H1 (cell line): ENCODE measurements at regions not wholly inside any gene's neighbourhood (a gene's known extent, or its start where the extent isn't known, plus 50 kb on each side); places are given as distances from the start of the nearest gene placed in this dataset.

Experiments used
- BACH1 ChIP-seq: IDR thresholded peaks from 2 replicates; pipeline ENCODE4 v1.6.1; 2012; ENCODE audit warnings: low read length, improper control_type of control experiment
- CBX5 ChIP-seq: fragments of 300-800, 300-1000 bp; sonication (generic); IDR thresholded peaks from 2 replicates; pipeline ENCODE4 v1.7.1; 2016; ENCODE audit warnings: antibody characterized with exemption, low read length, low read depth
- CHD1 ChIP-seq: IDR thresholded peaks from 2 replicates; pipeline ENCODE4 v1.6.1; 2012; ENCODE audit warnings: low read depth, low read length, improper control_type of control experiment
- CTBP2 ChIP-seq: IDR thresholded peaks from 2 replicates; pipeline ENCODE4 v1.7.0; 2011; ENCODE audit warnings: borderline replicate concordance, mild to moderate bottlenecking, moderate library complexity, mixed read lengths, low read length; ENCODE audit not compliant: insufficient read depth, insufficient read length
- RNF2 ChIP-seq: fragments of 200-900, 300-1000 bp; sonication (generic); IDR thresholded peaks from 2 replicates; pipeline ENCODE4 v1.7.1; 2016; ENCODE audit warnings: borderline replicate concordance, low read depth, mild to moderate bottlenecking, antibody characterized with exemption, low read length; ENCODE audit not compliant: poor library complexity, severe bottlenecking; ENCODE audit errors: missing control alignments
- SIX5 ChIP-seq: IDR thresholded peaks from 2 replicates; pipeline ENCODE4 v1.6.1; 2011; ENCODE audit warnings: mild to moderate bottlenecking, low read depth, low read length
- TF ChIP-seq, protein P1 (sequence below): fragments of 300-600 bp; sonication (generic); IDR thresholded peaks from 2 replicates; pipeline ENCODE4 v1.7.1; 2012; ENCODE audit warnings: low read length, moderate library complexity, mild to moderate bottlenecking, inconsistent platforms; ENCODE audit not compliant: insufficient replicate concordance

DNA sequence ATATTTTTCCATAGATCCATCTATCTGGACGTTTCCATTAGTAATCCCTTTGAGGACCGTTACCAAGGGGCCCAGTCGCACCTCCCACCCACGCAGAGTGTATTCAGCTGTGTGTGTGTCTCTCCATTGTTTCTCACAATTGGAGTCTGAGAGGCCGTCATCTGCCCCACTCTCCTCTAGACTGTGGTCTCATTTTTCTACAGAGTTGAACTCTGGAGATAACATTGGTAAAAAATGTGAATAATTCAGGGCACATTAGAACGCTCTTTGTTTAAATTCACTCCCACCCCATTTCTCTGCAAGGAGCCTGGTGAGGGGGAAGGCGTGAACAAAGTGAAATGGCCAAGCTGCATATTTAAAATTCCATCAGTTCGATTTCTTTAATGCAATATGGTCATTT, 333.1 kb upstream of the MAF start (continued):
- TF ChIP-seq, protein P1, sequence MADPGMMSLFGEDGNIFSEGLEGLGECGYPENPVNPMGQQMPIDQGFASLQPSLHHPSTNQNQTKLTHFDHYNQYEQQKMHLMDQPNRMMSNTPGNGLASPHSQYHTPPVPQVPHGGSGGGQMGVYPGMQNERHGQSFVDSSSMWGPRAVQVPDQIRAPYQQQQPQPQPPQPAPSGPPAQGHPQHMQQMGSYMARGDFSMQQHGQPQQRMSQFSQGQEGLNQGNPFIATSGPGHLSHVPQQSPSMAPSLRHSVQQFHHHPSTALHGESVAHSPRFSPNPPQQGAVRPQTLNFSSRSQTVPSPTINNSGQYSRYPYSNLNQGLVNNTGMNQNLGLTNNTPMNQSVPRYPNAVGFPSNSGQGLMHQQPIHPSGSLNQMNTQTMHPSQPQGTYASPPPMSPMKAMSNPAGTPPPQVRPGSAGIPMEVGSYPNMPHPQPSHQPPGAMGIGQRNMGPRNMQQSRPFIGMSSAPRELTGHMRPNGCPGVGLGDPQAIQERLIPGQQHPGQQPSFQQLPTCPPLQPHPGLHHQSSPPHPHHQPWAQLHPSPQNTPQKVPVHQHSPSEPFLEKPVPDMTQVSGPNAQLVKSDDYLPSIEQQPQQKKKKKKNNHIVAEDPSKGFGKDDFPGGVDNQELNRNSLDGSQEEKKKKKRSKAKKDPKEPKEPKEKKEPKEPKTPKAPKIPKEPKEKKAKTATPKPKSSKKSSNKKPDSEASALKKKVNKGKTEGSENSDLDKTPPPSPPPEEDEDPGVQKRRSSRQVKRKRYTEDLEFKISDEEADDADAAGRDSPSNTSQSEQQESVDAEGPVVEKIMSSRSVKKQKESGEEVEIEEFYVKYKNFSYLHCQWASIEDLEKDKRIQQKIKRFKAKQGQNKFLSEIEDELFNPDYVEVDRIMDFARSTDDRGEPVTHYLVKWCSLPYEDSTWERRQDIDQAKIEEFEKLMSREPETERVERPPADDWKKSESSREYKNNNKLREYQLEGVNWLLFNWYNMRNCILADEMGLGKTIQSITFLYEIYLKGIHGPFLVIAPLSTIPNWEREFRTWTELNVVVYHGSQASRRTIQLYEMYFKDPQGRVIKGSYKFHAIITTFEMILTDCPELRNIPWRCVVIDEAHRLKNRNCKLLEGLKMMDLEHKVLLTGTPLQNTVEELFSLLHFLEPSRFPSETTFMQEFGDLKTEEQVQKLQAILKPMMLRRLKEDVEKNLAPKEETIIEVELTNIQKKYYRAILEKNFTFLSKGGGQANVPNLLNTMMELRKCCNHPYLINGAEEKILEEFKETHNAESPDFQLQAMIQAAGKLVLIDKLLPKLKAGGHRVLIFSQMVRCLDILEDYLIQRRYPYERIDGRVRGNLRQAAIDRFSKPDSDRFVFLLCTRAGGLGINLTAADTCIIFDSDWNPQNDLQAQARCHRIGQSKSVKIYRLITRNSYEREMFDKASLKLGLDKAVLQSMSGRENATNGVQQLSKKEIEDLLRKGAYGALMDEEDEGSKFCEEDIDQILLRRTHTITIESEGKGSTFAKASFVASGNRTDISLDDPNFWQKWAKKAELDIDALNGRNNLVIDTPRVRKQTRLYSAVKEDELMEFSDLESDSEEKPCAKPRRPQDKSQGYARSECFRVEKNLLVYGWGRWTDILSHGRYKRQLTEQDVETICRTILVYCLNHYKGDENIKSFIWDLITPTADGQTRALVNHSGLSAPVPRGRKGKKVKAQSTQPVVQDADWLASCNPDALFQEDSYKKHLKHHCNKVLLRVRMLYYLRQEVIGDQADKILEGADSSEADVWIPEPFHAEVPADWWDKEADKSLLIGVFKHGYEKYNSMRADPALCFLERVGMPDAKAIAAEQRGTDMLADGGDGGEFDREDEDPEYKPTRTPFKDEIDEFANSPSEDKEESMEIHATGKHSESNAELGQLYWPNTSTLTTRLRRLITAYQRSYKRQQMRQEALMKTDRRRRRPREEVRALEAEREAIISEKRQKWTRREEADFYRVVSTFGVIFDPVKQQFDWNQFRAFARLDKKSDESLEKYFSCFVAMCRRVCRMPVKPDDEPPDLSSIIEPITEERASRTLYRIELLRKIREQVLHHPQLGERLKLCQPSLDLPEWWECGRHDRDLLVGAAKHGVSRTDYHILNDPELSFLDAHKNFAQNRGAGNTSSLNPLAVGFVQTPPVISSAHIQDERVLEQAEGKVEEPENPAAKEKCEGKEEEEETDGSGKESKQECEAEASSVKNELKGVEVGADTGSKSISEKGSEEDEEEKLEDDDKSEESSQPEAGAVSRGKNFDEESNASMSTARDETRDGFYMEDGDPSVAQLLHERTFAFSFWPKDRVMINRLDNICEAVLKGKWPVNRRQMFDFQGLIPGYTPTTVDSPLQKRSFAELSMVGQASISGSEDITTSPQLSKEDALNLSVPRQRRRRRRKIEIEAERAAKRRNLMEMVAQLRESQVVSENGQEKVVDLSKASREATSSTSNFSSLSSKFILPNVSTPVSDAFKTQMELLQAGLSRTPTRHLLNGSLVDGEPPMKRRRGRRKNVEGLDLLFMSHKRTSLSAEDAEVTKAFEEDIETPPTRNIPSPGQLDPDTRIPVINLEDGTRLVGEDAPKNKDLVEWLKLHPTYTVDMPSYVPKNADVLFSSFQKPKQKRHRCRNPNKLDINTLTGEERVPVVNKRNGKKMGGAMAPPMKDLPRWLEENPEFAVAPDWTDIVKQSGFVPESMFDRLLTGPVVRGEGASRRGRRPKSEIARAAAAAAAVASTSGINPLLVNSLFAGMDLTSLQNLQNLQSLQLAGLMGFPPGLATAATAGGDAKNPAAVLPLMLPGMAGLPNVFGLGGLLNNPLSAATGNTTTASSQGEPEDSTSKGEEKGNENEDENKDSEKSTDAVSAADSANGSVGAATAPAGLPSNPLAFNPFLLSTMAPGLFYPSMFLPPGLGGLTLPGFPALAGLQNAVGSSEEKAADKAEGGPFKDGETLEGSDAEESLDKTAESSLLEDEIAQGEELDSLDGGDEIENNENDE: no peak
- TF ChIP-seq SIX5: no peak
- TF ChIP-seq CTBP2: no peak
- TF ChIP-seq CHD1: no peak
- no peak for TF ChIP-seq CBX5
- no peak for TF ChIP-seq BACH1
- TF ChIP-seq RNF2: no peak
